ENCODE measurements at regions not wholly inside any gene's neighbourhood (a gene's known extent, or its start where the extent isn't known, plus 50 kb on each side); places are given as distances from the start of the nearest gene placed in this dataset.

GRCh38 chr2:195356920-195357440 lies 300.0 kb upstream of the SLC39A10 start:
- 93 to 96% methylated on average over 4 of the region's 4 CpGs for WGBS, 2 donors
- DNase-seq: no peak
- no peak overlapping the region for H3K27ac ChIP-seq
- peaks cover 0 to 3% of the 10 kb centered on the region in 2 donors for H3K4me1 ChIP-seq
- H3K4me3 ChIP-seq (replicated peaks in 1 of 3): no peak overlapping the region
- no peak for TF ChIP-seq CTCF (IDR thresholded peaks at IDR 0.05)
- TF ChIP-seq POLR2A (IDR thresholded peaks at IDR 0.05): no peak
- H3K9me3 ChIP-seq: no peaks in the 10 kb centered on the region
- H3K36me3 ChIP-seq: no peaks in the 10 kb centered on the region
- no peaks in the 10 kb centered on the region for H3K27me3 ChIP-seq
- intact Hi-C loops (cut with DNase I): no loop called here

- no peak overlapping the region for H3K27ac ChIP-seq
- 74 to 78% methylated on average over 1 of the region's 1 CpG for WGBS, 2 donors
- DNase-seq: no peak
- H3K4me3 ChIP-seq (replicated peaks in 1 of 3): no peak overlapping the region
- TF ChIP-seq POLR2A (IDR thresholded peaks at IDR 0.05) (no peak), CTCF (IDR thresholded peaks at IDR 0.05) (no peak)
- peaks cover 0 to 3% of the 10 kb centered on the region in 2 donors for H3K4me1 ChIP-seq
- H3K9me3 ChIP-seq: no peaks in the 10 kb centered on the region
- H3K36me3 ChIP-seq: no peaks in the 10 kb centered on the region
- no peaks in the 10 kb centered on the region for H3K27me3 ChIP-seq
- intact Hi-C loops (cut with DNase I): no loop called here
Observed at GRCh38 chr2:195356026-195356425, 301.0 kb upstream of the SLC39A10 start.

- TF ChIP-seq POLR2A (IDR thresholded peaks at IDR 0.05): no peak
- TF ChIP-seq CTCF (IDR thresholded peaks at IDR 0.05): no peak
- no peak overlapping the region for H3K27ac ChIP-seq
- WGBS, 2 donors: 77 to 82% methylated on average over 5 of the region's 5 CpGs
- no peaks in the 10 kb centered on the region for H3K9me3 ChIP-seq
- H3K4me1 ChIP-seq: no peaks in the 10 kb centered on the region
- H3K36me3 ChIP-seq: no peaks in the 10 kb centered on the region
- H3K4me3 ChIP-seq (replicated peaks in 1 of 3): no peak overlapping the region
- DNase-seq: no peak
- H3K27me3 ChIP-seq: no peaks in the 10 kb centered on the region
- intact Hi-C loops (cut with DNase I): no loop called here
Observed at GRCh38 chr2:195352581-195352980, 304.4 kb upstream of the SLC39A10 start.

GRCh38 chr2:195343942-195344530 lies 313.0 kb upstream of the SLC39A10 start:
- Histone ChIP-seq H3K4me1 (no peaks in the 10 kb centered on the region), H3K9me3 (no peaks in the 10 kb centered on the region), H3K27ac (no peak overlapping the region), H3K36me3 (no peaks in the 10 kb centered on the region), H3K4me3 (replicated peaks in 1 of 3) (no peak overlapping the region), H3K27me3 (no peaks in the 10 kb centered on the region)
- WGBS, 2 donors: 63% methylated on average over 5 of the region's 5 CpGs
- TF ChIP-seq CTCF (IDR thresholded peaks at IDR 0.05): no peak
- no peak for TF ChIP-seq POLR2A (IDR thresholded peaks at IDR 0.05)
- intact Hi-C loops (cut with DNase I): no loop called here
- DNase-seq: no peak

DNA sequence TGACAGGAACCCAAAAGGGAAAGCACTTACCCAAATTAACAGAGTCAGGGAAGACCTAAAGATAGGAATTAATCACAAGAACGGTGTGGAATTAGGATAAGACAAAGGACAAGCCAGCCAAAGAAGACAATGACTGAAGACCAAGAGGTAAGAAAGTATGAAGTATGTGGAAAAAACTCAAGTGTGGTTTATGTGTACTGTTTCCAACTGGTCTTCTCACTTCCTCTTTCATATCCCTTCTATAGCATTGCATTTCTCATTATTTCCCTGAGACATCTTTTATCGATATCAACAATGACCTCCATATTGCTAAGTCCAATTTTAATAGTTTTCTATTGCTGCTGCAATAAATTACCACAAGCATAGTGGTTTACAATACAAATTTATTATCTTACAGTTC lies 313.5 kb upstream of the SLC39A10 start:
- TF ChIP-seq CTCF (IDR thresholded peaks at IDR 0.05) (no peak), POLR2A (IDR thresholded peaks at IDR 0.05) (no peak)
- H3K27me3 ChIP-seq: no peaks in the 10 kb centered on the region
- 90 to 94% methylated on average over 2 of the region's 2 CpGs for WGBS, 2 donors
- no peak for DNase-seq
- no peaks in the 10 kb centered on the region for H3K36me3 ChIP-seq
- no peak overlapping the region for H3K27ac ChIP-seq
- no peaks in the 10 kb centered on the region for H3K4me1 ChIP-seq
- intact Hi-C loops (cut with DNase I): no loop called here
- H3K9me3 ChIP-seq: no peaks in the 10 kb centered on the region
- no peak overlapping the region for H3K4me3 ChIP-seq (replicated peaks in 1 of 3)
